ENCODE measurements at regions not wholly inside any gene's neighbourhood (a gene's known extent, or its start where the extent isn't known, plus 50 kb on each side); places are given as distances from the start of the nearest gene placed in this dataset.
A peak's percentile ranks its signal among the peaks of the same experiment; 100 is the strongest.

- DNase-seq: no peak
Observed at GRCh38 chr1:232225336-232226131, 404.4 kb downstream of the SIPA1L2 start.

GRCh38 chr1:232223887-232224286 lies 406.0 kb downstream of the SIPA1L2 start:
- DNase-seq: no peak

GRCh38 chr1:232223183-232223708 lies 406.7 kb downstream of the SIPA1L2 start:
- DNase-seq: no peak

- DNase-seq: no peak
Observed at GRCh38 chr1:232222614-232223013, 407.3 kb downstream of the SIPA1L2 start.

- peak; percentile 16 for DNase-seq
Observed at GRCh38 chr1:232221802-232222499, 408.0 kb downstream of the SIPA1L2 start.

- no peak for DNase-seq
Observed at GRCh38 chr1:232218955-232219865, 410.7 kb downstream of the SIPA1L2 start.

- no peak for DNase-seq
Observed at GRCh38 chr1:232213928-232214327, 416.0 kb downstream of the SIPA1L2 start.

GRCh38 chr1:232212253-232212652 lies 417.7 kb downstream of the SIPA1L2 start:
- no peak for DNase-seq

- no peak for DNase-seq
Observed at GRCh38 chr1:232211149-232211548, 418.8 kb downstream of the SIPA1L2 start.

GRCh38 chr1:232209357-232209756 lies 420.6 kb downstream of the SIPA1L2 start:
- DNase-seq: no peak

- DNase-seq: no peak
Observed at GRCh38 chr1:232207073-232207866, 422.7 kb downstream of the SIPA1L2 start.

GRCh38 chr1:232204269-232204668 lies 425.7 kb downstream of the SIPA1L2 start:
- DNase-seq: no peak

GRCh38 chr1:232201024-232201423 lies 428.9 kb downstream of the SIPA1L2 start:
- DNase-seq: no peak

GRCh38 chr1:232196042-232196441 lies 433.9 kb downstream of the SIPA1L2 start:
- DNase-seq: no peak

- DNase-seq: no peak
Observed at GRCh38 chr1:232194424-232194823, 435.5 kb downstream of the SIPA1L2 start.

GRCh38 chr1:232193451-232193783 lies 436.5 kb downstream of the SIPA1L2 start:
- DNase-seq: no peak

GRCh38 chr1:232192781-232193450 lies 437.0 kb downstream of the SIPA1L2 start:
- DNase-seq: no peak

- no peak for DNase-seq
Observed at GRCh38 chr1:232191560-232191959, 438.4 kb downstream of the SIPA1L2 start.

GRCh38 chr1:232188318-232188717 lies 441.6 kb downstream of the SIPA1L2 start:
- DNase-seq: no peak

GRCh38 chr1:232186931-232187330 lies 443.0 kb downstream of the SIPA1L2 start:
- DNase-seq: peak; percentile 31

All from fibroblast of skin of right biceps (primary cell).